HG03095 (cell line): ENCODE measurements at regions not wholly inside any gene's neighbourhood (a gene's known extent, or its start where the extent isn't known, plus 50 kb on each side); places are given as distances from the start of the nearest gene placed in this dataset.
"Not testable (repeated sequence)": the region's sequence is repeated elsewhere in the genome, so short reads cannot be mapped to it uniquely, and the experiment has no call there.

ENCODE experiments used
- ATAC-seq: cut with Tn5 transposase; IDR thresholded peaks from one replicate; pipeline ENCODE4 v1.9.1; 2021; ENCODE audit warnings: moderate library complexity; ENCODE audit not compliant: unreplicated experiment

- no peak for ATAC-seq
These were observed 51.5 kb upstream of the GRM3 start for GRCh38 chr7:86592185-86592584.

GRCh38 chr7:86574006-86574405 lies 69.7 kb upstream of the GRM3 start:
- no peak for ATAC-seq

- ATAC-seq: no peak
These were observed 84.8 kb upstream of the GRM3 start for GRCh38 chr7:86558680-86559501.

GRCh38 chr7:86534641-86535040 lies 109.1 kb upstream of the GRM3 start:
- no peak for ATAC-seq

- no peak for ATAC-seq
These were observed 139.5 kb upstream of the GRM3 start for GRCh38 chr7:86504229-86504628.

GRCh38 chr7:86499986-86500385 lies 143.7 kb upstream of the GRM3 start:
- ATAC-seq: no peak

GRCh38 chr7:86485827-86486226 lies 157.9 kb upstream of the GRM3 start:
- no peak for ATAC-seq

- ATAC-seq: no peak
These were observed 164.6 kb upstream of the GRM3 start for GRCh38 chr7:86479144-86479543.

- ATAC-seq: no peak
These were observed 166.3 kb upstream of the GRM3 start for GRCh38 chr7:86477343-86477935.

GRCh38 chr7:86470763-86471162 lies 172.9 kb upstream of the GRM3 start:
- ATAC-seq: no peak

GRCh38 chr7:86469680-86470295 lies 173.9 kb upstream of the GRM3 start:
- peak; percentile 99 for ATAC-seq

- ATAC-seq: no peak
These were observed 189.0 kb upstream of the GRM3 start for GRCh38 chr7:86454753-86455152.

GRCh38 chr7:86453454-86453853 lies 190.3 kb upstream of the GRM3 start:
- ATAC-seq: no peak

- no peak for ATAC-seq
These were observed 194.9 kb upstream of the GRM3 start for GRCh38 chr7:86448856-86449255.

- no peak for ATAC-seq
These were observed 198.4 kb upstream of the GRM3 start for GRCh38 chr7:86445285-86445684.

GRCh38 chr7:86444245-86444644 lies 199.5 kb upstream of the GRM3 start:
- ATAC-seq: no peak

GRCh38 chr7:86440420-86440819 lies 203.3 kb upstream of the GRM3 start:
- ATAC-seq: not testable (repeated sequence)

GRCh38 chr7:86437951-86438450 lies 205.7 kb upstream of the GRM3 start:
- no peak for ATAC-seq

- no peak for ATAC-seq
These were observed 211.9 kb upstream of the GRM3 start for GRCh38 chr7:86431761-86432160.

- ATAC-seq: no peak
These were observed 231.9 kb upstream of the GRM3 start for GRCh38 chr7:86411814-86412213.

GRCh38 chr7:86407291-86407690 lies 236.4 kb upstream of the GRM3 start:
- no peak for ATAC-seq

- ATAC-seq: no peak
These were observed 251.9 kb upstream of the GRM3 start for GRCh38 chr7:86391813-86392212.
